HEK293 (cell line): ENCODE measurements at regions not wholly inside any gene's neighbourhood (a gene's known extent, or its start where the extent isn't known, plus 50 kb on each side); places are given as distances from the start of the nearest gene placed in this dataset.

Source experiments
- BCL11B ChIP-seq: fragments of 450-650 bp; formaldehyde crosslinking; IDR thresholded peaks from 2 replicates; pipeline ENCODE4 v1.5.1; 2016; ENCODE audit warnings: low read depth, missing biosample characterization, missing genetic modification characterization
- ZBTB21 ChIP-seq: fragments of 450-650 bp; formaldehyde crosslinking; IDR thresholded peaks from 2 replicates; pipeline ENCODE4 v1.5.1; 2017; ENCODE audit warnings: missing biosample characterization, missing genetic modification characterization
- ZFHX2 ChIP-seq: fragments of 450-650 bp; formaldehyde crosslinking; conservative IDR thresholded peaks from 2 replicates; pipeline ENCODE4 v1.5.1; 2016; ENCODE audit warnings: missing biosample characterization, missing genetic modification characterization
- ZNF48 ChIP-seq: fragments of 450-650 bp; formaldehyde crosslinking; IDR thresholded peaks from 2 replicates; pipeline ENCODE4 v1.5.1; 2016; ENCODE audit warnings: missing biosample characterization, missing genetic modification characterization
- ZNF555 ChIP-seq: fragments of 450-650 bp; formaldehyde crosslinking; conservative IDR thresholded peaks from 2 replicates; pipeline ENCODE4 v1.5.1; 2017; ENCODE audit warnings: missing biosample characterization, mild to moderate bottlenecking, missing genetic modification characterization, inconsistent platforms
- ZNF571 ChIP-seq: fragments of 450-650 bp; formaldehyde crosslinking; IDR thresholded peaks from 2 replicates; pipeline ENCODE4 v1.5.0; 2017; ENCODE audit warnings: missing biosample characterization, missing genetic modification characterization
- ZNF585B ChIP-seq: fragments of 450-650 bp; formaldehyde crosslinking; IDR thresholded peaks from 2 replicates; pipeline ENCODE4 v1.5.1; 2016; ENCODE audit warnings: missing biosample characterization, missing genetic modification characterization
- TF ChIP-seq, protein P1 (sequence below): fragments of 450-650 bp; formaldehyde crosslinking; IDR thresholded peaks from 2 replicates; pipeline ENCODE4 v1.5.1; 2016; ENCODE audit warnings: missing biosample characterization, missing genetic modification characterization
- TF ChIP-seq, protein P2 (sequence below): fragments of 450-650 bp; formaldehyde crosslinking; IDR thresholded peaks from 2 replicates; pipeline ENCODE4 v1.5.1; 2016; ENCODE audit warnings: missing biosample characterization, missing genetic modification characterization, low read depth

DNA sequence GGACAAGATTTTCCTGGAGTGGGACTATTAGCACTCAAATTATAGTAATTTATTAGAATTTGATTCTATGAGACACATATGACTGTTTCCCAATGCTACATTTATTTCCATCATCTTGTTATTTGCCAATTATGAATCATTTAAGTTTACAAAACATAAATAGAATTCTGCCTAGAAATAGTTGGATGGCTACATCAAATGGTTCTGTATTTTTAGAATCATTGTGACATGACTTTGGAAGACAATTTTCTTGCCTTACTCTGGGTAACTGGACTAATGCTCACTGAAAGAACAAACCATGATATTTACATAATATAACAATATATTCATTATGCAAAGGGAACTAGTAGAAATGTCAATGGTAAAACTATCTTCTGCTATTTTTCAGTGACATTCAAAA is 173.5 kb downstream of the ZIC1 start:
- TF ChIP-seq, protein P1, sequence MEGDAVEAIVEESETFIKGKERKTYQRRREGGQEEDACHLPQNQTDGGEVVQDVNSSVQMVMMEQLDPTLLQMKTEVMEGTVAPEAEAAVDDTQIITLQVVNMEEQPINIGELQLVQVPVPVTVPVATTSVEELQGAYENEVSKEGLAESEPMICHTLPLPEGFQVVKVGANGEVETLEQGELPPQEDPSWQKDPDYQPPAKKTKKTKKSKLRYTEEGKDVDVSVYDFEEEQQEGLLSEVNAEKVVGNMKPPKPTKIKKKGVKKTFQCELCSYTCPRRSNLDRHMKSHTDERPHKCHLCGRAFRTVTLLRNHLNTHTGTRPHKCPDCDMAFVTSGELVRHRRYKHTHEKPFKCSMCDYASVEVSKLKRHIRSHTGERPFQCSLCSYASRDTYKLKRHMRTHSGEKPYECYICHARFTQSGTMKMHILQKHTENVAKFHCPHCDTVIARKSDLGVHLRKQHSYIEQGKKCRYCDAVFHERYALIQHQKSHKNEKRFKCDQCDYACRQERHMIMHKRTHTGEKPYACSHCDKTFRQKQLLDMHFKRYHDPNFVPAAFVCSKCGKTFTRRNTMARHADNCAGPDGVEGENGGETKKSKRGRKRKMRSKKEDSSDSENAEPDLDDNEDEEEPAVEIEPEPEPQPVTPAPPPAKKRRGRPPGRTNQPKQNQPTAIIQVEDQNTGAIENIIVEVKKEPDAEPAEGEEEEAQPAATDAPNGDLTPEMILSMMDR = no peak
- TF ChIP-seq ZFHX2 (tag by site-specific recombination) (no peak), ZNF48 (tag by site-specific recombination) (no peak), ZNF571 (tag by site-specific recombination) (no peak), BCL11B (tag by site-specific recombination) (no peak), ZNF585B (tag by site-specific recombination) (no peak), ZNF555 (tag by site-specific recombination) (no peak), ZBTB21 (tag by site-specific recombination) (no peak)
- TF ChIP-seq, protein P2, sequence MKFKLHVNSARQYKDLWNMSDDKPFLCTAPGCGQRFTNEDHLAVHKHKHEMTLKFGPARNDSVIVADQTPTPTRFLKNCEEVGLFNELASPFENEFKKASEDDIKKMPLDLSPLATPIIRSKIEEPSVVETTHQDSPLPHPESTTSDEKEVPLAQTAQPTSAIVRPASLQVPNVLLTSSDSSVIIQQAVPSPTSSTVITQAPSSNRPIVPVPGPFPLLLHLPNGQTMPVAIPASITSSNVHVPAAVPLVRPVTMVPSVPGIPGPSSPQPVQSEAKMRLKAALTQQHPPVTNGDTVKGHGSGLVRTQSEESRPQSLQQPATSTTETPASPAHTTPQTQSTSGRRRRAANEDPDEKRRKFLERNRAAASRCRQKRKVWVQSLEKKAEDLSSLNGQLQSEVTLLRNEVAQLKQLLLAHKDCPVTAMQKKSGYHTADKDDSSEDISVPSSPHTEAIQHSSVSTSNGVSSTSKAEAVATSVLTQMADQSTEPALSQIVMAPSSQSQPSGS = no peak
